ENCODE measurements at regions not wholly inside any gene's neighbourhood (a gene's known extent, or its start where the extent isn't known, plus 50 kb on each side); places are given as distances from the start of the nearest gene placed in this dataset.

DNA sequence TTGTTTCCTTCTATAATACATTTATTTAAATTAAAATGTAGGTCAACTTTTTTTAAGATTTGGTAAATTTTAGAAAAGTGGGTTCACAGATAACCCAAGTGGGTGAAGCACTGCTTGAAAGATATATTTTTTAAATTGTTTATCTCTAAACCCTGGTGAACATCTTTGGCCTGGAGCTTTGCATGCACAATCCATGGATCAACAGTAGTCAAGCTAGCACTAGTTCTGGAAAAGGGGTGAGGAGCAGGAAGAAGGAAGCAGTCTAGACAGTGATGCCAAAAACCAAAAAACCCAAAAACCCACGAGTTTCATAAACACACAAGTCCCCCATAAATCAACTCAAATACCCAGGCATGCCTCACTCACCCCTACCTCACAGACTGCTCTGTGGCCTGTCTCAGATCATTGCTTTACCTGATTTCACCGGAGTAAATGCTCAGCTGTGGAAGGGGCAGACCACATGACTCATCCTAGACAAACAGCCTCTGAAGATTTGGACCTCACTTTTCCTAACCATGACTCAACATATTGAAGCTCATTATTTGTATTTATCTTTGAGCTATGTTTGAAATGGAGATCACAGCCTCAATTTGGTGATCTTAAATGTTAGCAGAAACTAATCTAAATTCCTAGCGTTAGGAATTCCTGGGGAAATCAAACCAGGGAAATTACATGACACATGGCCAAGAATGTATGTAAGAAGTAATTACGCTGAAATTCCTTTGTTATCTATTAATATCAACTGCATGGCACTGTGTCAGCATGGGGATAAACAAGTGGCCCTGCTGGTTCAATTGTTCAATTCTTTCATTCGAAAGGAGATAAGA lies 149.6 kb downstream of the ZNF608 start:
- POLR2A ChIA-PET = interaction anchor here (0.5 to 3.7 kb wide), 4 partner anchors 10 to 334 kb away, joined by 3 to 22 read pairs (median 3); no protein-coding TSS in a partner anchor
- H3K4me1 ChIP-seq (ENCODE audit: control insufficient read depth, insufficient read depth, low read length) = peaks cover 27% of the 10 kb centered on the region
- CTCF ChIA-PET = interaction anchor here (0.5 to 1.8 kb wide), 2 partner anchors 8 to 1236 kb away, joined by 6 to 8 read pairs; no protein-coding TSS in a partner anchor
- no peaks in the 10 kb centered on the region for H3K9me3 ChIP-seq (ENCODE audit: control insufficient read depth, insufficient read depth, low read depth, low read length)
- peak overlapping the region; percentile 35; the same call in 1 of the 2 replicates for H3K27ac ChIP-seq (ENCODE audit: extremely low read depth, low read depth, low read length)
- H3K4me3 ChIP-seq (ENCODE audit: low read depth, low read length) = no peak overlapping the region
- no peaks in the 10 kb centered on the region for H3K36me3 ChIP-seq (ENCODE audit: control insufficient read depth in 2 of 2, insufficient read depth in 1 of 2, low read length in 2 of 2)
- no peak for TF ChIP-seq HOXC10 (CRISPR knock-in tag; IDR thresholded peaks at IDR 0.05)
- TF ChIP-seq ZNF366 (tag by site-specific recombination; conservative IDR thresholded peaks at IDR 0.05) = peak; percentile 74
- no peak for TF ChIP-seq ZNF529 (tag by site-specific recombination; IDR thresholded peaks at IDR 0.05; ENCODE audit: insufficient replicate concordance)
- TF ChIP-seq KLF1 (tag by site-specific recombination; IDR thresholded peaks at IDR 0.05) = no peak
- TF ChIP-seq, protein P1, sequence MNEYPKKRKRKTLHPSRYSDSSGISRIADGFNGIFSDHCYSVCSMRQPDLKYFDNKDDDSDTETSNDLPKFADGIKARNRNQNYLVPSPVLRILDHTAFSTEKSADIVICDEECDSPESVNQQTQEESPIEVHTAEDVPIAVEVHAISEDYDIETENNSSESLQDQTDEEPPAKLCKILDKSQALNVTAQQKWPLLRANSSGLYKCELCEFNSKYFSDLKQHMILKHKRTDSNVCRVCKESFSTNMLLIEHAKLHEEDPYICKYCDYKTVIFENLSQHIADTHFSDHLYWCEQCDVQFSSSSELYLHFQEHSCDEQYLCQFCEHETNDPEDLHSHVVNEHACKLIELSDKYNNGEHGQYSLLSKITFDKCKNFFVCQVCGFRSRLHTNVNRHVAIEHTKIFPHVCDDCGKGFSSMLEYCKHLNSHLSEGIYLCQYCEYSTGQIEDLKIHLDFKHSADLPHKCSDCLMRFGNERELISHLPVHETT (tag by site-specific recombination; IDR thresholded peaks at IDR 0.05) = no peak
- TF ChIP-seq ZNF555 (tag by site-specific recombination; conservative IDR thresholded peaks at IDR 0.05) = no peak
- no peak for TF ChIP-seq ZNF423 (tag by site-specific recombination; IDR thresholded peaks at IDR 0.05)
- TF ChIP-seq, protein P2, sequence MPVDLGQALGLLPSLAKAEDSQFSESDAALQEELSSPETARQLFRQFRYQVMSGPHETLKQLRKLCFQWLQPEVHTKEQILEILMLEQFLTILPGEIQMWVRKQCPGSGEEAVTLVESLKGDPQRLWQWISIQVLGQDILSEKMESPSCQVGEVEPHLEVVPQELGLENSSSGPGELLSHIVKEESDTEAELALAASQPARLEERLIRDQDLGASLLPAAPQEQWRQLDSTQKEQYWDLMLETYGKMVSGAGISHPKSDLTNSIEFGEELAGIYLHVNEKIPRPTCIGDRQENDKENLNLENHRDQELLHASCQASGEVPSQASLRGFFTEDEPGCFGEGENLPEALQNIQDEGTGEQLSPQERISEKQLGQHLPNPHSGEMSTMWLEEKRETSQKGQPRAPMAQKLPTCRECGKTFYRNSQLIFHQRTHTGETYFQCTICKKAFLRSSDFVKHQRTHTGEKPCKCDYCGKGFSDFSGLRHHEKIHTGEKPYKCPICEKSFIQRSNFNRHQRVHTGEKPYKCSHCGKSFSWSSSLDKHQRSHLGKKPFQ (tag by site-specific recombination; IDR thresholded peaks at IDR 0.05) = no peak
- no peak for TF ChIP-seq ZNF777 (tag by site-specific recombination; IDR thresholded peaks at IDR 0.05; ENCODE audit: borderline replicate concordance)
- TF ChIP-seq ZNF707 (tag by site-specific recombination; IDR thresholded peaks at IDR 0.05) = no peak
- no peak for TF ChIP-seq ZNF548 (tag by site-specific recombination; IDR thresholded peaks at IDR 0.05)
- TF ChIP-seq ZNF133 (tag by site-specific recombination; IDR thresholded peaks at IDR 0.05) = no peak
- TF ChIP-seq, protein P3, sequence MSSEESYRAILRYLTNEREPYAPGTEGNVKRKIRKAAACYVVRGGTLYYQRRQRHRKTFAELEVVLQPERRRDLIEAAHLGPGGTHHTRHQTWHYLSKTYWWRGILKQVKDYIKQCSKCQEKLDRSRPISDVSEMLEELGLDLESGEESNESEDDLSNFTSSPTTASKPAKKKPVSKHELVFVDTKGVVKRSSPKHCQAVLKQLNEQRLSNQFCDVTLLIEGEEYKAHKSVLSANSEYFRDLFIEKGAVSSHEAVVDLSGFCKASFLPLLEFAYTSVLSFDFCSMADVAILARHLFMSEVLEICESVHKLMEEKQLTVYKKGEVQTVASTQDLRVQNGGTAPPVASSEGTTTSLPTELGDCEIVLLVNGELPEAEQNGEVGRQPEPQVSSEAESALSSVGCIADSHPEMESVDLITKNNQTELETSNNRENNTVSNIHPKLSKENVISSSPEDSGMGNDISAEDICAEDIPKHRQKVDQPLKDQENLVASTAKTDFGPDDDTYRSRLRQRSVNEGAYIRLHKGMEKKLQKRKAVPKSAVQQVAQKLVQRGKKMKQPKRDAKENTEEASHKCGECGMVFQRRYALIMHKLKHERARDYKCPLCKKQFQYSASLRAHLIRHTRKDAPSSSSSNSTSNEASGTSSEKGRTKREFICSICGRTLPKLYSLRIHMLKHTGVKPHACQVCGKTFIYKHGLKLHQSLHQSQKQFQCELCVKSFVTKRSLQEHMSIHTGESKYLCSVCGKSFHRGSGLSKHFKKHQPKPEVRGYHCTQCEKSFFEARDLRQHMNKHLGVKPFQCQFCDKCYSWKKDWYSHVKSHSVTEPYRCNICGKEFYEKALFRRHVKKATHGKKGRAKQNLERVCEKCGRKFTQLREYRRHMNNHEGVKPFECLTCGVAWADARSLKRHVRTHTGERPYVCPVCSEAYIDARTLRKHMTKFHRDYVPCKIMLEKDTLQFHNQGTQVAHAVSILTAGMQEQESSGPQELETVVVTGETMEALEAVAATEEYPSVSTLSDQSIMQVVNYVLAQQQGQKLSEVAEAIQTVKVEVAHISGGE (tag by site-specific recombination; conservative IDR thresholded peaks at IDR 0.05; ENCODE audit: low read depth) = no peak
- TF ChIP-seq ZSCAN30 (tag by site-specific recombination; IDR thresholded peaks at IDR 0.05) = no peak
- peak; percentile 71; the same call in 1 of the 2 replicates for TF ChIP-seq ZEB2 (tag by site-specific recombination; IDR thresholded peaks at IDR 0.05)
- TF ChIP-seq ZNF776 (tag by site-specific recombination; IDR thresholded peaks at IDR 0.05; ENCODE audit: borderline replicate concordance) = no peak
- TF ChIP-seq, protein P4, sequence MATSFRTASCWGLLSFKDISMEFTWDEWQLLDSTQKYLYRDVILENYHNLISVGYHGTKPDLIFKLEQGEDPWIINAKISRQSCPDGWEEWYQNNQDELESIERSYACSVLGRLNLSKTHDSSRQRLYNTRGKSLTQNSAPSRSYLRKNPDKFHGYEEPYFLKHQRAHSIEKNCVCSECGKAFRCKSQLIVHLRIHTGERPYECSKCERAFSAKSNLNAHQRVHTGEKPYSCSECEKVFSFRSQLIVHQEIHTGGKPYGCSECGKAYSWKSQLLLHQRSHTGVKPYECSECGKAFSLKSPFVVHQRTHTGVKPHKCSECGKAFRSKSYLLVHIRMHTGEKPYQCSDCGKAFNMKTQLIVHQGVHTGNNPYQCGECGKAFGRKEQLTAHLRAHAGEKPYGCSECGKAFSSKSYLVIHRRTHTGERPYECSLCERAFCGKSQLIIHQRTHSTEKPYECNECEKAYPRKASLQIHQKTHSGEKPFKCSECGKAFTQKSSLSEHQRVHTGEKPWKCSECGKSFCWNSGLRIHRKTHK (tag by site-specific recombination; IDR thresholded peaks at IDR 0.05) = no peak
- no peak for TF ChIP-seq ZNF677 (tag by site-specific recombination; IDR thresholded peaks at IDR 0.05)
- TF ChIP-seq, protein P5, sequence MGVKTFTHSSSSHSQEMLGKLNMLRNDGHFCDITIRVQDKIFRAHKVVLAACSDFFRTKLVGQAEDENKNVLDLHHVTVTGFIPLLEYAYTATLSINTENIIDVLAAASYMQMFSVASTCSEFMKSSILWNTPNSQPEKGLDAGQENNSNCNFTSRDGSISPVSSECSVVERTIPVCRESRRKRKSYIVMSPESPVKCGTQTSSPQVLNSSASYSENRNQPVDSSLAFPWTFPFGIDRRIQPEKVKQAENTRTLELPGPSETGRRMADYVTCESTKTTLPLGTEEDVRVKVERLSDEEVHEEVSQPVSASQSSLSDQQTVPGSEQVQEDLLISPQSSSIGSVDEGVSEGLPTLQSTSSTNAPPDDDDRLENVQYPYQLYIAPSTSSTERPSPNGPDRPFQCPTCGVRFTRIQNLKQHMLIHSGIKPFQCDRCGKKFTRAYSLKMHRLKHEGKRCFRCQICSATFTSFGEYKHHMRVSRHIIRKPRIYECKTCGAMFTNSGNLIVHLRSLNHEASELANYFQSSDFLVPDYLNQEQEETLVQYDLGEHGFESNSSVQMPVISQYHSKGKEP (tag by site-specific recombination; IDR thresholded peaks at IDR 0.05) = no peak
- no peak for TF ChIP-seq ZNF48 (tag by site-specific recombination; IDR thresholded peaks at IDR 0.05)
- TF ChIP-seq ZBTB7A (tag by site-specific recombination; IDR thresholded peaks at IDR 0.05; ENCODE audit: low read depth) = no peak
- no peak for TF ChIP-seq ZNF391 (tag by site-specific recombination; IDR thresholded peaks at IDR 0.05; ENCODE audit: borderline replicate concordance, low read depth)
- TF ChIP-seq ZNF76 (tag by site-specific recombination; IDR thresholded peaks at IDR 0.05; ENCODE audit: borderline replicate concordance, low read depth) = no peak
- no peak for TF ChIP-seq ZNF311 (tag by site-specific recombination; IDR thresholded peaks at IDR 0.05; ENCODE audit: borderline replicate concordance)
- TF ChIP-seq, protein P6, sequence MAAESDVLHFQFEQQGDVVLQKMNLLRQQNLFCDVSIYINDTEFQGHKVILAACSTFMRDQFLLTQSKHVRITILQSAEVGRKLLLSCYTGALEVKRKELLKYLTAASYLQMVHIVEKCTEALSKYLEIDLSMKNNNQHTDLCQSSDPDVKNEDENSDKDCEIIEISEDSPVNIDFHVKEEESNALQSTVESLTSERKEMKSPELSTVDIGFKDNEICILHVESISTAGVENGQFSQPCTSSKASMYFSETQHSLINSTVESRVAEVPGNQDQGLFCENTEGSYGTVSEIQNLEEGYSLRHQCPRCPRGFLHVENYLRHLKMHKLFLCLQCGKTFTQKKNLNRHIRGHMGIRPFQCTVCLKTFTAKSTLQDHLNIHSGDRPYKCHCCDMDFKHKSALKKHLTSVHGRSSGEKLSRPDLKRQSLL (tag by site-specific recombination; IDR thresholded peaks at IDR 0.05) = no peak
- TF ChIP-seq ZNF24 (tag by site-specific recombination; IDR thresholded peaks at IDR 0.05) = 0 out of 2 replicates have a peak, but pooled peaks have one; percentile 51
- peak; percentile 71 for TF ChIP-seq SP7 (tag by site-specific recombination; IDR thresholded peaks at IDR 0.05)

Measured in HEK293 (cell line).